ENCODE measurements at regions not wholly inside any gene's neighbourhood (a gene's known extent, or its start where the extent isn't known, plus 50 kb on each side); places are given as distances from the start of the nearest gene placed in this dataset.
A peak's percentile ranks its signal among the peaks of the same experiment; 100 is the strongest.
"Not testable (repeated sequence)": the region's sequence is repeated elsewhere in the genome, so short reads cannot be mapped to it uniquely, and the experiment has no call there.

GRCh38 chr14:71628433-71628832, 303.8 kb upstream of the RGS6 start:
- H3K4me1 Mint-ChIP-seq (ENCODE audit: low read depth), result no peaks in the 10 kb centered on the region
- no peak for DNase-seq (ENCODE audit: low spot score)
- H3K27ac Mint-ChIP-seq, result no peak overlapping the region
- H3K36me3 Mint-ChIP-seq (ENCODE audit: low read depth), result peaks cover 41% of the 10 kb centered on the region
- no peak overlapping the region for H3K4me3 Mint-ChIP-seq
- no peaks in the 10 kb centered on the region for H3K27me3 Mint-ChIP-seq (ENCODE audit: insufficient read depth)
- intact Hi-C loops (cut with micrococcal nuclease), result no loop called here
- peaks cover 10% of the 10 kb centered on the region for H3K9me3 Mint-ChIP-seq

GRCh38 chr14:71629250-71629649, 303.0 kb upstream of the RGS6 start:
- no peaks in the 10 kb centered on the region for H3K27me3 Mint-ChIP-seq (ENCODE audit: insufficient read depth)
- H3K36me3 Mint-ChIP-seq (ENCODE audit: low read depth), result peaks cover 40% of the 10 kb centered on the region
- H3K27ac Mint-ChIP-seq, result no peak overlapping the region
- H3K4me3 Mint-ChIP-seq, result no peak overlapping the region
- H3K4me1 Mint-ChIP-seq (ENCODE audit: low read depth), result no peaks in the 10 kb centered on the region
- intact Hi-C loops (cut with micrococcal nuclease), result no loop called here
- peaks cover 15% of the 10 kb centered on the region for H3K9me3 Mint-ChIP-seq
- no peak for DNase-seq (ENCODE audit: low spot score)

GRCh38 chr14:71629765-71630492, 302.3 kb upstream of the RGS6 start:
- DNase-seq (ENCODE audit: low spot score), result no peak
- H3K4me1 Mint-ChIP-seq (ENCODE audit: low read depth), result no peaks in the 10 kb centered on the region
- intact Hi-C loops (cut with micrococcal nuclease), result no loop called here
- peaks cover 39% of the 10 kb centered on the region for H3K36me3 Mint-ChIP-seq (ENCODE audit: low read depth)
- H3K27me3 Mint-ChIP-seq (ENCODE audit: insufficient read depth), result no peaks in the 10 kb centered on the region
- H3K9me3 Mint-ChIP-seq, result peaks cover 15% of the 10 kb centered on the region
- no peak overlapping the region for H3K4me3 Mint-ChIP-seq
- H3K27ac Mint-ChIP-seq, result no peak overlapping the region

- DNase-seq (ENCODE audit: low spot score); H3K27ac Mint-ChIP-seq; H3K4me1 Mint-ChIP-seq (ENCODE audit: low read depth); H3K4me3 Mint-ChIP-seq; intact Hi-C loops (cut with micrococcal nuclease); H3K27me3 Mint-ChIP-seq (ENCODE audit: insufficient read depth): not testable (repeated sequence)
- Mint-ChIP-seq H3K9me3 (peaks cover 15% of the 10 kb centered on the region), H3K36me3 (ENCODE audit: low read depth) (peaks cover 34% of the 10 kb centered on the region)
Measured at GRCh38 chr14:71631030-71631429, 301.2 kb upstream of the RGS6 start.

- Mint-ChIP-seq H3K4me3 (no peak overlapping the region), H3K4me1 (ENCODE audit: low read depth) (peaks cover 11% of the 10 kb centered on the region), H3K27me3 (ENCODE audit: insufficient read depth) (no peaks in the 10 kb centered on the region), H3K9me3 (peaks cover 15% of the 10 kb centered on the region), H3K27ac (no peak overlapping the region), H3K36me3 (ENCODE audit: low read depth) (peaks cover 37% of the 10 kb centered on the region)
- no peak for DNase-seq (ENCODE audit: low spot score)
- intact Hi-C loops (cut with micrococcal nuclease), result no loop called here
Measured at GRCh38 chr14:71632440-71632946, 299.7 kb upstream of the RGS6 start.

- H3K9me3 Mint-ChIP-seq, result peaks cover 12% of the 10 kb centered on the region
- no peak for DNase-seq (ENCODE audit: low spot score)
- no peaks in the 10 kb centered on the region for H3K27me3 Mint-ChIP-seq (ENCODE audit: insufficient read depth)
- intact Hi-C loops (cut with micrococcal nuclease), result no loop called here
- peaks cover 33% of the 10 kb centered on the region for H3K36me3 Mint-ChIP-seq (ENCODE audit: low read depth)
- no peak overlapping the region for H3K4me3 Mint-ChIP-seq
- H3K4me1 Mint-ChIP-seq (ENCODE audit: low read depth), result peaks cover 11% of the 10 kb centered on the region
- H3K27ac Mint-ChIP-seq, result peak overlapping the region; percentile 70
Measured at GRCh38 chr14:71636076-71636475, 296.2 kb upstream of the RGS6 start.

- H3K4me3 Mint-ChIP-seq, result no peak overlapping the region
- no peaks in the 10 kb centered on the region for H3K27me3 Mint-ChIP-seq (ENCODE audit: insufficient read depth)
- intact Hi-C loops (cut with micrococcal nuclease), result no loop called here
- DNase-seq (ENCODE audit: low spot score), result no peak
- no peak overlapping the region for H3K27ac Mint-ChIP-seq
- H3K9me3 Mint-ChIP-seq, result peaks cover 11% of the 10 kb centered on the region
- H3K4me1 Mint-ChIP-seq (ENCODE audit: low read depth), result peaks cover 11% of the 10 kb centered on the region
- H3K36me3 Mint-ChIP-seq (ENCODE audit: low read depth), result peaks cover 33% of the 10 kb centered on the region
Measured at GRCh38 chr14:71636820-71637471, 295.3 kb upstream of the RGS6 start.

- peaks cover 16% of the 10 kb centered on the region for H3K9me3 Mint-ChIP-seq
- no peak for DNase-seq (ENCODE audit: low spot score)
- intact Hi-C loops (cut with micrococcal nuclease), result no loop called here
- H3K27me3 Mint-ChIP-seq (ENCODE audit: insufficient read depth), result no peaks in the 10 kb centered on the region
- peaks cover 11% of the 10 kb centered on the region for H3K4me1 Mint-ChIP-seq (ENCODE audit: low read depth)
- no peak overlapping the region for H3K4me3 Mint-ChIP-seq
- no peak overlapping the region for H3K27ac Mint-ChIP-seq
- peaks cover 32% of the 10 kb centered on the region for H3K36me3 Mint-ChIP-seq (ENCODE audit: low read depth)
Measured at GRCh38 chr14:71638523-71639196, 293.6 kb upstream of the RGS6 start.

- DNase-seq (ENCODE audit: low spot score), result no peak
Measured at GRCh38 chr14:71642715-71643114, 289.5 kb upstream of the RGS6 start.

GRCh38 chr14:71645656-71646055, 286.6 kb upstream of the RGS6 start:
- no peaks in the 10 kb centered on the region for H3K4me1 Mint-ChIP-seq (ENCODE audit: low read depth)
- peaks cover 32% of the 10 kb centered on the region for H3K36me3 Mint-ChIP-seq (ENCODE audit: low read depth)
- no peak overlapping the region for H3K4me3 Mint-ChIP-seq
- DNase-seq (ENCODE audit: low spot score), result no peak
- intact Hi-C loops (cut with micrococcal nuclease), result no loop called here
- H3K27me3 Mint-ChIP-seq (ENCODE audit: insufficient read depth), result no peaks in the 10 kb centered on the region
- peaks cover 15% of the 10 kb centered on the region for H3K9me3 Mint-ChIP-seq
- H3K27ac Mint-ChIP-seq, result no peak overlapping the region

More at GRCh38 chr14:71642715-71643114, 289.5 kb upstream of the RGS6 start:
- no peak overlapping the region for H3K27ac Mint-ChIP-seq
- H3K27me3 Mint-ChIP-seq (ENCODE audit: insufficient read depth), result no peaks in the 10 kb centered on the region
- intact Hi-C loops (cut with micrococcal nuclease), result no loop called here
- no peaks in the 10 kb centered on the region for H3K4me1 Mint-ChIP-seq (ENCODE audit: low read depth)
- no peak overlapping the region for H3K4me3 Mint-ChIP-seq
- H3K36me3 Mint-ChIP-seq (ENCODE audit: low read depth), result peaks cover 26% of the 10 kb centered on the region
- peaks cover 13% of the 10 kb centered on the region for H3K9me3 Mint-ChIP-seq

GRCh38 chr14:71646518-71646917, 285.7 kb upstream of the RGS6 start:
- Mint-ChIP-seq H3K36me3 (ENCODE audit: low read depth) (peaks cover 36% of the 10 kb centered on the region), H3K27ac (no peak overlapping the region), H3K27me3 (ENCODE audit: insufficient read depth) (no peaks in the 10 kb centered on the region), H3K9me3 (peaks cover 18% of the 10 kb centered on the region), H3K4me1 (ENCODE audit: low read depth) (no peaks in the 10 kb centered on the region), H3K4me3 (no peak overlapping the region)
- intact Hi-C loops (cut with micrococcal nuclease), result no loop called here
- no peak for DNase-seq (ENCODE audit: low spot score)

GRCh38 chr14:71647086-71647784, 285.0 kb upstream of the RGS6 start:
- no peak for DNase-seq (ENCODE audit: low spot score)
- Mint-ChIP-seq H3K27me3 (ENCODE audit: insufficient read depth) (no peaks in the 10 kb centered on the region), H3K9me3 (peaks cover 19% of the 10 kb centered on the region), H3K4me1 (ENCODE audit: low read depth) (no peaks in the 10 kb centered on the region), H3K36me3 (ENCODE audit: low read depth) (peaks cover 38% of the 10 kb centered on the region), H3K27ac (no peak overlapping the region), H3K4me3 (no peak overlapping the region)
- intact Hi-C loops (cut with micrococcal nuclease), result no loop called here

Measured in activated T-helper 1 cell treated with anti-CD3 and anti-CD28 coated beads, Interleukin-12 subunit alpha, Interleukin-12 subunit beta, Interleukin-2, Interleukin-4 antibody, amounts not matched to agents 30 ng/mL and 10 ng/mL and 1 ng/mL, durations not matched to agents 14 hours and 24 hours and 36 hours (primary cell).